Neural cell (in vitro differentiated cells): ENCODE measurements at regions not wholly inside any gene's neighbourhood (a gene's known extent, or its start where the extent isn't known, plus 50 kb on each side); places are given as distances from the start of the nearest gene placed in this dataset.

Source experiments
- CTCF ChIP-seq: fragments of 450-650 bp; IDR thresholded peaks from 2 replicates; pipeline ENCODE4 v1.5.1; 2014; ENCODE audit warnings: antibody characterized with exemption, mild to moderate bottlenecking, moderate library complexity; ENCODE audit not compliant: poor library complexity, severe bottlenecking
- EP300 ChIP-seq: fragments of 450-650 bp; conservative IDR thresholded peaks from 2 replicates; pipeline ENCODE4 v1.6.1; 2014; ENCODE audit warnings: antibody characterized with exemption, mild to moderate bottlenecking, moderate library complexity; ENCODE audit not compliant: poor library complexity, severe bottlenecking
- EZH2 ChIP-seq: fragments of 200-600, 300-800 bp; shearing (Covaris generic), sonication (generic); IDR thresholded peaks from 2 replicates; pipeline ENCODE4 v1.6.1; 2014; ENCODE audit warnings: antibody characterized with exemption, low read length, borderline replicate concordance, mild to moderate bottlenecking; ENCODE audit not compliant: insufficient read depth, poor library complexity, severe bottlenecking
- MXI1 ChIP-seq: fragments of 450-650 bp; conservative IDR thresholded peaks from 2 replicates; pipeline ENCODE4 v1.6.1; 2014; ENCODE audit warnings: antibody characterized with exemption, mild to moderate bottlenecking; ENCODE audit not compliant: poor library complexity, severe bottlenecking
- POLR2AphosphoS5 ChIP-seq: IDR thresholded peaks from 2 replicates; pipeline ENCODE4 v1.6.1; 2012
- RAD21 ChIP-seq: fragments of 450-650 bp; conservative IDR thresholded peaks from 2 replicates; pipeline ENCODE4 v1.6.1; 2014; ENCODE audit warnings: antibody characterized with exemption, mild to moderate bottlenecking, moderate library complexity
- REST ChIP-seq: IDR thresholded peaks from 2 replicates; pipeline ENCODE4 v1.6.1; 2012; ENCODE audit warnings: borderline replicate concordance
- SMC3 ChIP-seq: fragments of 450-650 bp; conservative IDR thresholded peaks from 2 replicates; pipeline ENCODE4 v1.6.1; 2014; ENCODE audit warnings: antibody characterized with exemption, mild to moderate bottlenecking, moderate library complexity; ENCODE audit not compliant: poor library complexity
- TAF1 ChIP-seq: IDR thresholded peaks from 2 replicates; pipeline ENCODE4 v1.6.1; 2012; ENCODE audit warnings: low read depth

- TF ChIP-seq CTCF = no peak
- TF ChIP-seq RAD21 = no peak
- no peak for TF ChIP-seq POLR2AphosphoS5
- no peak for TF ChIP-seq EP300
- TF ChIP-seq EZH2 = no peak
- TF ChIP-seq TAF1 = no peak
- no peak for TF ChIP-seq MXI1
- no peak for TF ChIP-seq REST
- TF ChIP-seq SMC3 = no peak
These were observed 1194.6 kb downstream of the NCAM2 start for GRCh38 chr21:22192766-22193165.
